SH-SY5Y (cell line): ENCODE measurements at regions not wholly inside any gene's neighbourhood (a gene's known extent, or its start where the extent isn't known, plus 50 kb on each side); places are given as distances from the start of the nearest gene placed in this dataset.
A peak's percentile ranks its signal among the peaks of the same experiment; 100 is the strongest.

ENCODE experiments used
- GATA2 ChIP-seq: IDR thresholded peaks from 2 replicates; pipeline ENCODE4 v1.6.1; 2011; ENCODE audit warnings: mild to moderate bottlenecking, low read depth, low read length
- GATA3 ChIP-seq: IDR thresholded peaks from 2 replicates; pipeline ENCODE4 v1.6.1; 2011; ENCODE audit warnings: low read depth, mild to moderate bottlenecking, low read length, moderate library complexity

- TF ChIP-seq GATA2 (no peak), GATA3 (no peak)
These were observed 185.6 kb upstream of the CST7 start for GRCh38 chr20:24763386-24764026.

- no peak for TF ChIP-seq GATA2
- no peak for TF ChIP-seq GATA3
These were observed 184.9 kb upstream of the CST7 start for GRCh38 chr20:24764027-24764793.

- TF ChIP-seq GATA3 (no peak), GATA2 (no peak)
These were observed 184.3 kb upstream of the CST7 start for GRCh38 chr20:24764794-24765202.

GRCh38 chr20:24765316-24766142 is 183.5 kb upstream of the CST7 start:
- no peak for TF ChIP-seq GATA2
- no peak for TF ChIP-seq GATA3

- TF ChIP-seq GATA3 (no peak), GATA2 (no peak)
These were observed 182.9 kb upstream of the CST7 start for GRCh38 chr20:24766143-24766527.

GRCh38 chr20:24766826-24767622 is 182.0 kb upstream of the CST7 start:
- TF ChIP-seq GATA3: no peak
- no peak for TF ChIP-seq GATA2

GRCh38 chr20:24767623-24768100 is 181.4 kb upstream of the CST7 start:
- TF ChIP-seq GATA2: no peak
- TF ChIP-seq GATA3: no peak

- TF ChIP-seq GATA3: no peak
- TF ChIP-seq GATA2: no peak
These were observed 180.8 kb upstream of the CST7 start for GRCh38 chr20:24768201-24768636.

- TF ChIP-seq GATA2: peak; percentile 83
- no peak; the same call in 1 of the 2 replicates for TF ChIP-seq GATA3
These were observed 180.1 kb upstream of the CST7 start for GRCh38 chr20:24768713-24769601.

- TF ChIP-seq GATA2 (no peak), GATA3 (no peak)
These were observed 179.0 kb upstream of the CST7 start for GRCh38 chr20:24769878-24770627.

GRCh38 chr20:24770628-24771541 is 178.2 kb upstream of the CST7 start:
- no peak for TF ChIP-seq GATA3

- TF ChIP-seq GATA3: no peak
These were observed 177.5 kb upstream of the CST7 start for GRCh38 chr20:24771542-24772061.

GRCh38 chr20:24772667-24773066 is 176.4 kb upstream of the CST7 start:
- TF ChIP-seq GATA3 (no peak), GATA2 (no peak)
